ENCODE measurements at regions not wholly inside any gene's neighbourhood (a gene's known extent, or its start where the extent isn't known, plus 50 kb on each side); places are given as distances from the start of the nearest gene placed in this dataset.
"Not testable (repeated sequence)": the region's sequence is repeated elsewhere in the genome, so short reads cannot be mapped to it uniquely, and the experiment has no call there.

DNA sequence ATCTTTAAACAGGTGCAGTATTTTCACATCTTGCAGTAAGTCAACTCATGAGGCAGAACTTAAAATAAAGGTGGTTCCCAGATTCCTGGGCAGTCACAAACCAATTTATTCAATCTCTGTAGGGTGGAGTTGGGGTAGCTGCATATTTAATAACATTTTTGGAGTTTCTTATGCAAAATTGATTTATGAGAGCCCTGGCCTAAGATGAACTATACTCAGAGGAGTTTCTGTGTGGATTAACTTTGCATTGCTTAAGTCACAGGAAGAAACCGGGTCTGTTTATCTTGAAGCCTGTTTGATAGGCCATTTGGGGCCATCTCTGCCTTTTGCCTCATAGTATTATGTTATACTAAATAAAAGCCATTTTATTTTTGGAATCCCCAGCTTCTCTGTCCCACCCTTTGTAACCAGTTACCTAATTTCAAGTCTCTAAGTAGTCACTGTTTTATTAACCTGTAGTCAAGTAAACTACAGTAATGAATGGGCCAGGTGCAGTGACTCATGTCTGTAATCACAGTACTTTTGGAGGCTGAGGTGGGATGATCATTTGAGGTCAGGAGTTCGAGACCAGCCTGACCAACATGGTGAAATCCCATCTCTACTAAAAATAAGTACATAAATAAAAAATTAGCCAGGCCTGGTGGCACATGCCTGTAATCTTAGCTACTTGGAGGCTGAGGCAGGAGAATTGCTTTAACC lies 104.4 kb upstream of the FAM3C start:
- DNase-seq (ENCODE audit: low spot score): no peak
- TF ChIP-seq, protein P1, sequence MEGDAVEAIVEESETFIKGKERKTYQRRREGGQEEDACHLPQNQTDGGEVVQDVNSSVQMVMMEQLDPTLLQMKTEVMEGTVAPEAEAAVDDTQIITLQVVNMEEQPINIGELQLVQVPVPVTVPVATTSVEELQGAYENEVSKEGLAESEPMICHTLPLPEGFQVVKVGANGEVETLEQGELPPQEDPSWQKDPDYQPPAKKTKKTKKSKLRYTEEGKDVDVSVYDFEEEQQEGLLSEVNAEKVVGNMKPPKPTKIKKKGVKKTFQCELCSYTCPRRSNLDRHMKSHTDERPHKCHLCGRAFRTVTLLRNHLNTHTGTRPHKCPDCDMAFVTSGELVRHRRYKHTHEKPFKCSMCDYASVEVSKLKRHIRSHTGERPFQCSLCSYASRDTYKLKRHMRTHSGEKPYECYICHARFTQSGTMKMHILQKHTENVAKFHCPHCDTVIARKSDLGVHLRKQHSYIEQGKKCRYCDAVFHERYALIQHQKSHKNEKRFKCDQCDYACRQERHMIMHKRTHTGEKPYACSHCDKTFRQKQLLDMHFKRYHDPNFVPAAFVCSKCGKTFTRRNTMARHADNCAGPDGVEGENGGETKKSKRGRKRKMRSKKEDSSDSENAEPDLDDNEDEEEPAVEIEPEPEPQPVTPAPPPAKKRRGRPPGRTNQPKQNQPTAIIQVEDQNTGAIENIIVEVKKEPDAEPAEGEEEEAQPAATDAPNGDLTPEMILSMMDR (IDR thresholded peaks at IDR 0.05): no peak
- ATAC-seq (ENCODE audit: insufficient number of reproducible peaks, low FRiP score, low read depth): no peak
- H3K4me3 ChIP-seq: no peak overlapping the region
- peaks cover 0 to 5% of the 10 kb centered on the region in 2 donors for H3K4me1 ChIP-seq (ENCODE audit: control insufficient read depth in 1 of 2, low read depth in 2 of 2)
- no peak overlapping the region for H3K27ac ChIP-seq
- H3K36me3 ChIP-seq: no peaks in the 10 kb centered on the region
- no peaks in the 10 kb centered on the region for H3K27me3 ChIP-seq (replicated peaks; ENCODE audit: insufficient read depth)
- H3K9me3 ChIP-seq: peaks cover 7% of the 10 kb centered on the region

DNA sequence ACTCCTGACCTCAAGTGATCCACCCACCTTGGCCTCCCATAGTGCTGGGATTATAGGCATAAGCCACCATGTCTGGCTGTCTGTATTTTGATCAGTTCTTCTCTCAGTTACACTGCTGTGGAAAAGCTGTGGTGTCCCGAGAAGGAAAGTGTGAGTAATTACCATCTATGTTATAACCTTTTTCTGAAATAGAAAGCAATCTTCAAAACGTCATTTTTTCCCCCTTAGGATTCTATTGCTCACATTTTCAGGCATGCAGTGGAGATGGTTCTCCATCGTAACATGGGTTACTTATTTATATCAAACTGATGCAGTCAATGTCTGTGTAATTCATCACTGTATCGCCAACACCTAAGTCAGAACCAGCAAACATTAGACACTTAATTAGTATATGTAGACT lies 103.5 kb upstream of the FAM3C start:
- ATAC-seq (ENCODE audit: insufficient number of reproducible peaks, low FRiP score, low read depth): no peak
- Histone ChIP-seq H3K4me1 (ENCODE audit: control insufficient read depth in 1 of 2, low read depth in 2 of 2) (no peaks in the 10 kb centered on the region), H3K36me3 (no peaks in the 10 kb centered on the region), H3K27ac (no peak overlapping the region), H3K27me3 (replicated peaks; ENCODE audit: insufficient read depth) (no peaks in the 10 kb centered on the region), H3K9me3 (peaks cover 5% of the 10 kb centered on the region), H3K4me3 (no peak overlapping the region)
- DNase-seq (ENCODE audit: low spot score): no peak
- TF ChIP-seq, protein P1 (IDR thresholded peaks at IDR 0.05): no peak

DNA sequence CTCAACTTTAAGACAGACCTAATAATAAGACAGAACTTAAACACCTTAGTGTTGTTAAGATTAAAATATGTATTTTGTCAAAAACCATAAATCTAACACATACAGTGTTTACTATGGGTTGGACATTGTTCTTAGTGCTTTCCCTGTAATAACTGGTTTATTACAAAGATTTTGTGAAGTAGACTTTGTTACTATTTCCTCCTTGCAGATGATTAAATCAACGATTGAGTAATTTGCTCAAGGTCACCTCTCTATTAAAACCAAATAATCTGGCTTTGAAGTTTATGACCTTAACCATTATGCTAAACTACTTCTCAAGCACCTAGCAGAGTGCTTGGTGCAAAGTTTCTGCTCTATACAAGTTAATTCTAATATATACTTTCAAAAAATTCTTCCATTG lies 102.7 kb upstream of the FAM3C start:
- H3K36me3 ChIP-seq: no peaks in the 10 kb centered on the region
- H3K27me3 ChIP-seq (replicated peaks; ENCODE audit: insufficient read depth): no peaks in the 10 kb centered on the region
- TF ChIP-seq, protein P1 (IDR thresholded peaks at IDR 0.05): no peak
- ATAC-seq (ENCODE audit: insufficient number of reproducible peaks, low FRiP score, low read depth) (no peak), DNase-seq (ENCODE audit: low spot score) (no peak)
- no peak overlapping the region for H3K27ac ChIP-seq
- H3K4me1 ChIP-seq (ENCODE audit: control insufficient read depth in 1 of 2, low read depth in 2 of 2): no peaks in the 10 kb centered on the region
- peaks cover 5% of the 10 kb centered on the region for H3K9me3 ChIP-seq
- H3K4me3 ChIP-seq: no peak overlapping the region

DNA sequence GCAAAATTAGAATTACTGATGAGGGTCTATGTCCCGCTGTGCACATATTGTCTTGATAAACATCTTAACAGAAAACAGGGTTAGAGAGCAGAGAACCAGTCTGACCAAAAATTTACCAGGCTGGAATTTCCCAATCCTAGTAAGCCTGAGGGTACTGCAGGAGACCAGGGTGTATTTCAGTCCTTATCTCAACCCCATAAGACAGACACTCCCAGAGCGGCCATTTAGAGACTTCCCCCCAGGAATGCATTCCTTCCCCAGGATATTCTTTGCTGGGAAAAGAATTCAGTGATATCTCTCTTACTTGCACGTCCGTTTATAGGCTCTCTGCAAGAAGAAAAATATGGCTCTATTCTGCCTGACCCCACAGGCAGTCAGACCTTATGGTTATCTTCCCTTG lies 101.4 kb upstream of the FAM3C start:
- DNase-seq (ENCODE audit: low spot score); H3K36me3 ChIP-seq; H3K4me1 ChIP-seq (ENCODE audit: control insufficient read depth in 1 of 2, low read depth in 2 of 2); H3K4me3 ChIP-seq; H3K27ac ChIP-seq; ATAC-seq (ENCODE audit: insufficient number of reproducible peaks, low FRiP score, low read depth); H3K27me3 ChIP-seq (replicated peaks; ENCODE audit: insufficient read depth); H3K9me3 ChIP-seq: not testable (repeated sequence)

DNA sequence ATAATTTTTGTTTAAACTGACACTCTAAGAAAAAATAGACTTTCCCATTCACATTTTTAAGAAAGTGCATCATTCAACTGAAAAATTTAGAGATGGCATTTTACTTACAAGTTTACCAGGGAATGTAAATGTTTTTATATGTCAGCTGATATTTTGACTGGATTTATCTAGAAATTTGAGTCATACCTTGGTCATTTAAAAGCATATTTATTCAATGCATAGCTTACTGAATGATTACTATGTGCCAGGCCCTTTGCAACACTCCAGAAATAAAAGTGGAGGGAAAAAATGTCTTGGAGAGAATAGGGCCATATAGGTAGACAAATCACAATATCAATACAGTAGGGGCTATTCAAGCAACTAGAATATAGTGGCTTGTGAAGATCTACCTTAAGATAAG lies 98.4 kb upstream of the FAM3C start:
- H3K9me3 ChIP-seq: peaks cover 5% of the 10 kb centered on the region
- H3K4me3 ChIP-seq: no peak overlapping the region
- DNase-seq (ENCODE audit: low spot score): no peak
- H3K4me1 ChIP-seq (ENCODE audit: control insufficient read depth in 1 of 2, low read depth in 2 of 2): no peaks in the 10 kb centered on the region
- ATAC-seq (ENCODE audit: insufficient number of reproducible peaks, low FRiP score, low read depth): no peak
- TF ChIP-seq, protein P1 (IDR thresholded peaks at IDR 0.05): no peak
- H3K27ac ChIP-seq: no peak overlapping the region
- H3K27me3 ChIP-seq (replicated peaks; ENCODE audit: insufficient read depth): no peaks in the 10 kb centered on the region
- no peaks in the 10 kb centered on the region for H3K36me3 ChIP-seq

DNA sequence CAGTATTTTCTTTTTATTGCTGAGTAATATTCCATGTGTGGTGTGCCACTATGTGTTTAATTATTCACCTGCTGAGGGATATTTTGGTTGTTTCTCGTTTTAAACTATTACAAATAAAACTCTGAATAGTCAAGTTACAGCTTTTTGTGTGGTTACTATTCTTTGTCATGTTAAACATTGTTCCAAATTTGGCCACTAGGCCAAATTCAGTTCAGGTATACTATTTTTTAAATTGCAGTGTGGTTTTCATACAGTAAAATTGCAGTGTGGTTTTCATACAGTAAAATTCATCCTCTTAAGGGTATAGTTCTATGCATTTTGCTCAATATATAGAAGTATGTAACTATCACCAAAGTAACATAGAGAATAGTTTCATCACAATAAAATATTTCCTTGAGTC lies 97.4 kb upstream of the FAM3C start:
- Histone ChIP-seq H3K9me3 (peaks cover 5% of the 10 kb centered on the region), H3K36me3 (no peaks in the 10 kb centered on the region), H3K27me3 (replicated peaks; ENCODE audit: insufficient read depth) (no peaks in the 10 kb centered on the region), H3K27ac (no peak overlapping the region), H3K4me3 (no peak overlapping the region), H3K4me1 (ENCODE audit: control insufficient read depth in 1 of 2, low read depth in 2 of 2) (no peaks in the 10 kb centered on the region)
- TF ChIP-seq, protein P1 (IDR thresholded peaks at IDR 0.05): no peak
- ATAC-seq (ENCODE audit: insufficient number of reproducible peaks, low FRiP score, low read depth): no peak
- no peak for DNase-seq (ENCODE audit: low spot score)
